ENCODE measurements at regions not wholly inside any gene's neighbourhood (a gene's known extent, or its start where the extent isn't known, plus 50 kb on each side); places are given as distances from the start of the nearest gene placed in this dataset.

DNA sequence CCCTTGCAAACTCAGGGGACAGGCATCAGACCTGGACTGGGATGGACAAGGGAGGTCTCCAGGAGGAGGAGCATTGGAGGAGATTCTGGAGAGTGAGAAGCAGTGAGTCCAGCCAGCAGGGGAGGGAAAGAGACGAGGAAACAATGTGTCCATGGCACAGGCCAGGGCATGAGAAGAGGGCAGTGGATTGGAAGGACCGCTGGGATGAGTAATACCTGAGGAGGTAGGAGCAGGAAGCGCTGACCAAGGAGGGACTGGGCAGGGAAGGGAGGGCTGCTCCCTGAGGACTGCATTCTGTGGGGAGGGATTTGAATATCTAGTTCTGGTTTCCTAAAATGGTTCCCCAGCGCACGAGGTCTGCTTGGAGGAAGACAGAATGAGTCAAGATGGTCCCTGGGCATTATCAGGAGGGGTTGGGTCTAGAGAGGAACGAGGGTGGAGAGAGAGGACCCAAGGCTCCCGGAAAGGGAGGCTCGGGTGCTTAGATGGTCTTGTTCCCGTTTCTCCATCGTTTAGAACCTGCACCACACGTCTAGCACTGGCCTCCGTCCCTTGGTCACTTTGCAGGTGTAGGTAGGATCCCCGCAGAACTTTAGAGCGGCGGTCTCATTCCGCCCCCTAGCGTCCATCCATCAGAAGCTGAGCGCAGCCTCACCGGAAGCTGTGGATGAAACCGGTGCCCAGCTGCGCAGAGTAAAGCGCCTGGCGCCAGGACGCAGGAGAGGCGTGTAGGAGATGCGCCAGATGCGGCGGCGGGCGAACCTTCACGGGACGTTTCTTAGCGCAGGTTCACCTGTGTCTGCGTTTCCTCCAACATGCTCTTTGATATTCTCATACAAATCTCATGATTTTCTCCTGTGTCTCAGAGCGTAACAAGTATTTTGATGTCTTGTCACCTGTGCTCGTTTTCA is 190.7 kb upstream of the NDN start:
- TF ChIP-seq CTCF (IDR thresholded peaks at IDR 0.05) (peak; percentile 83), REST (IDR thresholded peaks at IDR 0.05; ENCODE audit: insufficient read depth in 1 of 2, low read depth in 2 of 2, low read length in 1 of 2) (no peak)
- intact Hi-C loops (cut with micrococcal nuclease; ENCODE audit: unreplicated experiment), result loop anchor here (5.0 to 10.0 kb wide), 2 partner anchors 47 to 225 kb away; no protein-coding TSS in a partner anchor
- Histone ChIP-seq H3K27ac (ENCODE audit: low read length) (no peak overlapping the region), H3K36me3 (ENCODE audit: control insufficient read depth, insufficient read depth, low read length) (no peaks in the 10 kb centered on the region), H3K4me3 (ENCODE audit: low read depth in 2 of 2, low read length in 2 of 2) (no peak overlapping the region), H3K4me1 (ENCODE audit: control insufficient read depth, insufficient read depth, low read length) (no peaks in the 10 kb centered on the region), H3K27me3 (ENCODE audit: control insufficient read depth, insufficient read depth, low read length) (no peaks in the 10 kb centered on the region), H3K9me3 (ENCODE audit: control insufficient read depth, insufficient read depth, low read depth, low read length) (no peaks in the 10 kb centered on the region)
- CTCF ChIA-PET, result interaction anchor here (0.6 kb wide), 1 partner anchor 234 kb away, joined by 5 read pairs; no protein-coding TSS in a partner anchor
- DNase-seq (ENCODE audit: low read depth, low spot score) (no peak), ATAC-seq (peak; percentile 93)
- POLR2A ChIA-PET, result no interaction called here
- no TSS peak for BruUV-seq (replicated peaks)
- in situ Hi-C loops (cut with HindIII; ENCODE audit: low pct_unique_long_range_greater_than_20kb, low sequenced_read_pairs), result no loop called here

GRCh38 chr15:23881291-23881690 is 194.2 kb upstream of the NDN start:
- TF ChIP-seq TCF7L2 (IDR thresholded peaks at IDR 0.05; ENCODE audit: low read depth, low read length) (no peak), REST (IDR thresholded peaks at IDR 0.05; ENCODE audit: insufficient read depth in 1 of 2, low read depth in 2 of 2, low read length in 1 of 2) (no peak), POLR2AphosphoS5 (IDR thresholded peaks at IDR 0.05; ENCODE audit: low read depth, low read length) (no peak), SIN3A (IDR thresholded peaks at IDR 0.05; ENCODE audit: borderline replicate concordance, insufficient read depth, low read depth, low read length) (no peak), CTCF (IDR thresholded peaks at IDR 0.05) (no peak)
- in situ Hi-C loops (cut with HindIII; ENCODE audit: low pct_unique_long_range_greater_than_20kb, low sequenced_read_pairs) (no loop called here), intact Hi-C loops (cut with micrococcal nuclease; ENCODE audit: unreplicated experiment) (no loop called here)
- CTCF ChIA-PET, result no interaction called here
- POLR2A ChIA-PET, result no interaction called here
- ATAC-seq (no peak), DNase-seq (ENCODE audit: low read depth, low spot score) (no peak)
- H3K4me1 ChIP-seq (ENCODE audit: control insufficient read depth, insufficient read depth, low read length), result no peaks in the 10 kb centered on the region
- no peaks in the 10 kb centered on the region for H3K27me3 ChIP-seq (ENCODE audit: control insufficient read depth, insufficient read depth, low read length)
- H3K4me3 ChIP-seq (ENCODE audit: low read depth in 2 of 2, low read length in 2 of 2), result no peak overlapping the region
- H3K36me3 ChIP-seq (ENCODE audit: control insufficient read depth, insufficient read depth, low read length), result no peaks in the 10 kb centered on the region
- H3K27ac ChIP-seq (ENCODE audit: low read length), result no peak overlapping the region
- no peaks in the 10 kb centered on the region for H3K9me3 ChIP-seq (ENCODE audit: control insufficient read depth, insufficient read depth, low read depth, low read length)
- BruUV-seq (replicated peaks), result no TSS peak
